ENCODE measurements at regions not wholly inside any gene's neighbourhood (a gene's known extent, or its start where the extent isn't known, plus 50 kb on each side); places are given as distances from the start of the nearest gene placed in this dataset.
A peak's percentile ranks its signal among the peaks of the same experiment; 100 is the strongest.

- no peaks in the 10 kb centered on the region for H3K36me3 Mint-ChIP-seq (ENCODE audit: low read depth)
- peaks cover 66% of the 10 kb centered on the region for H3K4me1 Mint-ChIP-seq
- peak; percentile 26 for DNase-seq
- no peaks in the 10 kb centered on the region for H3K9me3 Mint-ChIP-seq
- H3K4me3 Mint-ChIP-seq = no peak overlapping the region
- H3K27me3 Mint-ChIP-seq (ENCODE audit: low read depth, poor library complexity) = peaks cover 6% of the 10 kb centered on the region
- peak overlapping the region; percentile 99 for H3K27ac Mint-ChIP-seq
- no peak for TF ChIP-seq CTCF (IDR thresholded peaks at IDR 0.05)
These were observed 169.0 kb upstream of the HAAO start for GRCh38 chr2:42961385-42961811.

DNA sequence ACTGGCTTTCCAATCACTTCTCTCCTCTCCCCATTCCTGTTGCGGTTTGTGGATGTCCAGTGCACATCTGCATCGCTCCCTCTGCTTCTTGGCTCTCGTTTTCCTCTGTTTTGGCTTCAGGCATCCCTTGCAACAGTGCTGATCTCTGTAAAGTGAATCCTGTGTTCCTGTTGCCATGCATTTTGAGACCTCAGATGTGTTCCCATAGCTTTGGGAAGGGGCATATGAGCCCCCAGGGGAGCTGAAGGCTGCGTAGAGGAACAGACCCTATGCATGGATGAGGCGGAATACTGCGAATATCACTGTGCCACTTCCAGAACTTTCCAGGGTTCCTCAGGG, 168.4 kb upstream of the HAAO start:
- peaks cover 6% of the 10 kb centered on the region for H3K27me3 Mint-ChIP-seq (ENCODE audit: low read depth, poor library complexity)
- H3K4me1 Mint-ChIP-seq = peaks cover 70% of the 10 kb centered on the region
- DNase-seq = no peak
- peak overlapping the region; percentile 26 for H3K4me3 Mint-ChIP-seq
- no peaks in the 10 kb centered on the region for H3K9me3 Mint-ChIP-seq
- TF ChIP-seq CTCF (IDR thresholded peaks at IDR 0.05) = no peak
- H3K36me3 Mint-ChIP-seq (ENCODE audit: low read depth) = no peaks in the 10 kb centered on the region
- H3K27ac Mint-ChIP-seq = peak overlapping the region; percentile 99

- Mint-ChIP-seq H3K27ac (peak overlapping the region; percentile 99), H3K4me1 (peaks cover 70% of the 10 kb centered on the region), H3K4me3 (no peak overlapping the region), H3K9me3 (no peaks in the 10 kb centered on the region), H3K36me3 (ENCODE audit: low read depth) (no peaks in the 10 kb centered on the region), H3K27me3 (ENCODE audit: low read depth, poor library complexity) (peaks cover 6% of the 10 kb centered on the region)
- DNase-seq = no peak
- no peak for TF ChIP-seq CTCF (IDR thresholded peaks at IDR 0.05)
These were observed 167.8 kb upstream of the HAAO start for GRCh38 chr2:42960002-42960841.

- Mint-ChIP-seq H3K4me1 (peaks cover 74% of the 10 kb centered on the region), H3K36me3 (ENCODE audit: low read depth) (no peaks in the 10 kb centered on the region), H3K27ac (peak overlapping the region; percentile 85), H3K27me3 (ENCODE audit: low read depth, poor library complexity) (peaks cover 3% of the 10 kb centered on the region), H3K4me3 (no peak overlapping the region), H3K9me3 (no peaks in the 10 kb centered on the region)
- no peak for TF ChIP-seq CTCF (IDR thresholded peaks at IDR 0.05)
- no peak for DNase-seq
These were observed 167.0 kb upstream of the HAAO start for GRCh38 chr2:42959234-42960001.

DNA sequence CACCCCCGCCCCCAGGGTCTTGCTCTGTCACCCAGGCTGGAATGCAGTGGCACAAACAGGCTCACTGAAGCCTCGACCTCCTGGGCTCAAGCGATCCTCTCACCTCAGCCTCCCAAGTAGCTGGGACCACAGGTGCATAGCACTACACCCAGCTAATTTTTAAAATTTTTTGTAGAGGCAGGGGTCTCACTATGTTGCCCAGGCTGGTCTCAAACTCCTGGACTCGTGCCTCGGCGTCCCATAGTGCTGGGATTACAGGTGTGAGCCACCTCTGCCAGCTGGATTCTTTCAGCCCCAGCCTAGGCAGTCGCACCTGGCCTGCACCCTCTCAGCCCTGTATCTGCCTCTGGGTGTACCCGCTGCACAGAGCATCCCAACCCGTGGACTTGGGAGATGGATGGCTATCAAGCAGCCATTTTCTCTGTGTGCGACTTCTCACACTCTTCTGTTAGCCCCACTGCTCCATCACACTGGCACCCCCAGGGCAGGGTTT, 166.4 kb upstream of the HAAO start:
- TF ChIP-seq CTCF (IDR thresholded peaks at IDR 0.05) = no peak
- Mint-ChIP-seq H3K4me1 (peaks cover 79% of the 10 kb centered on the region), H3K4me3 (no peak overlapping the region), H3K27ac (peak overlapping the region; percentile 85), H3K27me3 (ENCODE audit: low read depth, poor library complexity) (peaks cover 3% of the 10 kb centered on the region), H3K9me3 (no peaks in the 10 kb centered on the region), H3K36me3 (ENCODE audit: low read depth) (no peaks in the 10 kb centered on the region)
- no peak for DNase-seq

Data from nephron progenitor cell (in vitro differentiated cells).